Mesenchymal stem cell (in vitro differentiated cells and primary cell): ENCODE measurements at regions not wholly inside any gene's neighbourhood (a gene's known extent, or its start where the extent isn't known, plus 50 kb on each side); places are given as distances from the start of the nearest gene placed in this dataset.

Experiments used
- DNase-seq: peaks from one replicate; pipeline ENCODE4 v3.0.0-alpha.2; 2013
- H2AFZ ChIP-seq: one replicate; pipeline ENCODE4 v1.6.1; 2013; ENCODE audit warnings: low read depth, mild to moderate bottlenecking, control low read depth, inconsistent platforms, low read length, moderate library complexity
- H2AK5ac ChIP-seq: 2 replicates; pipeline ENCODE4 v1.6.1; 2013; ENCODE audit warnings: low read length, moderate library complexity, mild to moderate bottlenecking, inconsistent platforms; ENCODE audit not compliant: severe bottlenecking
- H2BK120ac ChIP-seq: one replicate; pipeline ENCODE4 v1.6.1; 2013; ENCODE audit warnings: low read depth, mild to moderate bottlenecking, inconsistent platforms, low read length, moderate library complexity
- H2BK12ac ChIP-seq, 2 experiments: one replicate each; pipeline ENCODE4 v1.6.1; 2013; ENCODE audit warnings: inconsistent platforms in 2 of 2, low read length in 2 of 2, mild to moderate bottlenecking in 2 of 2, moderate library complexity in 2 of 2, control low read depth in 1 of 2
- H2BK15ac ChIP-seq: one replicate; pipeline ENCODE4 v1.6.1; 2013; ENCODE audit warnings: mild to moderate bottlenecking, low read depth, inconsistent platforms; ENCODE audit not compliant: poor library complexity, severe bottlenecking
- H2BK5ac ChIP-seq: 2 replicates; pipeline ENCODE4 v1.6.1; 2013; ENCODE audit warnings: low read depth, mild to moderate bottlenecking, low read length, control low read depth, inconsistent platforms; ENCODE audit not compliant: poor library complexity, severe bottlenecking
- H3K14ac ChIP-seq, 2 experiments: one replicate each; pipeline ENCODE4 v1.6.1; 2013; ENCODE audit warnings: inconsistent platforms in 2 of 2, low read length in 2 of 2, control low read depth in 1 of 2, mild to moderate bottlenecking in 1 of 2, moderate library complexity in 1 of 2
- H3K18ac ChIP-seq, 2 experiments: one replicate each; pipeline ENCODE4 v1.6.1; 2013; ENCODE audit warnings: inconsistent platforms in 2 of 2, low read length in 2 of 2, control low read depth in 1 of 2, low read depth in 1 of 2, mild to moderate bottlenecking in 1 of 2
- H3K23ac ChIP-seq, 2 experiments: one replicate each; pipeline ENCODE4 v1.6.1; 2013; ENCODE audit warnings: inconsistent platforms in 2 of 2, low read length in 2 of 2, mild to moderate bottlenecking in 2 of 2, moderate library complexity in 2 of 2, control low read depth in 1 of 2
- H3K27ac ChIP-seq: 2 replicates; pipeline ENCODE4 v1.5.1; 2013; ENCODE audit warnings: mild to moderate bottlenecking, moderate library complexity, low read length, control low read depth, inconsistent platforms; ENCODE audit not compliant: poor library complexity, severe bottlenecking
- H3K27me3 ChIP-seq, 2 experiments: 2 replicates each; pipeline versions ENCODE4 v1.6.1 to v1.7.0; 2013; ENCODE audit warnings: low read length in 2 of 2, mild to moderate bottlenecking in 2 of 2, moderate library complexity in 2 of 2, control low read depth in 1 of 2, inconsistent platforms in 1 of 2; ENCODE audit not compliant: control insufficient read depth in 1 of 2, insufficient read depth in 1 of 2
- H3K36me3 ChIP-seq, 2 experiments: 2 replicates each; pipeline versions ENCODE4 v1.6.1 to v1.7.0; 2013; ENCODE audit warnings: low read length in 2 of 2, control low read depth in 1 of 2, inconsistent platforms in 1 of 2, low read depth in 1 of 2, mild to moderate bottlenecking in 1 of 2; ENCODE audit not compliant: insufficient read depth in 2 of 2, control insufficient read depth in 1 of 2
- H3K4ac ChIP-seq, 2 experiments: one replicate each; pipeline ENCODE4 v1.6.1; 2013; ENCODE audit warnings: inconsistent platforms in 2 of 2, low read length in 2 of 2, mild to moderate bottlenecking in 2 of 2, moderate library complexity in 2 of 2, control low read depth in 1 of 2, low read depth in 1 of 2
- H3K4me1 ChIP-seq: 2 replicates; pipeline ENCODE4 v1.6.1; 2013; ENCODE audit warnings: low read depth, low read length, control low read depth; ENCODE audit not compliant: control insufficient read depth, insufficient read depth
- H3K4me2 ChIP-seq: 2 replicates; pipeline ENCODE4 v1.6.1; 2013; ENCODE audit warnings: low read length, mild to moderate bottlenecking, inconsistent platforms; ENCODE audit not compliant: poor library complexity, severe bottlenecking
- H3K4me3 ChIP-seq, 2 experiments: 2 replicates each; pipeline versions ENCODE4 v1.5.1 to v1.7.0; 2013; ENCODE audit warnings: low read length in 2 of 2, mild to moderate bottlenecking in 2 of 2, control low read depth in 1 of 2, low read depth in 1 of 2; ENCODE audit not compliant: insufficient read depth in 1 of 2
- H3K79me1 ChIP-seq: replicated peaks from 2 replicates; pipeline ENCODE4 v1.6.1; 2013; ENCODE audit warnings: mild to moderate bottlenecking, control low read depth, low read length, inconsistent platforms; ENCODE audit not compliant: poor library complexity, severe bottlenecking
- H3K9ac ChIP-seq: 2 replicates; pipeline ENCODE4 v1.7.0; 2013; ENCODE audit warnings: mild to moderate bottlenecking, low read length, moderate library complexity
- H3K9me3 ChIP-seq: 2 replicates; pipeline ENCODE4 v1.7.0; 2013; ENCODE audit warnings: mild to moderate bottlenecking, low read length; ENCODE audit not compliant: control insufficient read depth
- H4K8ac ChIP-seq: one replicate; pipeline ENCODE4 v1.6.1; 2013; ENCODE audit warnings: inconsistent platforms, mild to moderate bottlenecking, low read length, moderate library complexity
- H4K91ac ChIP-seq: one replicate; pipeline ENCODE4 v1.6.1; 2013; ENCODE audit warnings: mild to moderate bottlenecking, low read length, inconsistent platforms
- WGBS: methylation state at CpG from one replicate; pipeline ENCODE4 v1.1.7; 2013; ENCODE audit warnings: mixed read lengths; 5-methylcytosine and 5-hydroxymethylcytosine counted together

- Histone ChIP-seq H2BK12ac (no peak overlapping the region), H3K18ac (no peak overlapping the region), H2AK5ac (no peak overlapping the region), H3K9ac (no peak overlapping the region), H3K36me3 (no peaks in the 10 kb centered on the region), H4K91ac (no peak overlapping the region), H2BK15ac (no peak overlapping the region), H3K23ac (no peak overlapping the region), H3K4ac (no peak overlapping the region), H3K27ac (no peak overlapping the region), H2BK120ac (no peak overlapping the region), H4K8ac (no peak overlapping the region), H3K79me1 (no peaks in the 10 kb centered on the region), H3K4me2 (no peak overlapping the region), H3K9me3 (peaks cover 17% of the 10 kb centered on the region), H3K27me3 (no peaks in the 10 kb centered on the region), H3K4me1 (no peaks in the 10 kb centered on the region), H2AFZ (no peak overlapping the region), H2BK5ac (no peak overlapping the region), H3K4me3 (no peak overlapping the region), H3K14ac (no peak overlapping the region)
- no peak for DNase-seq
- WGBS: 63% methylated on average over 2 of the region's 2 CpGs
These were observed 1666.7 kb downstream of the EFNB2 start for GRCh38 chr13:104868806-104869205.

- H3K4me2 ChIP-seq: no peak overlapping the region
- H2BK15ac ChIP-seq: no peak overlapping the region
- 100% methylated on average over 1 of the region's 1 CpG for WGBS
- no peak overlapping the region for H2AFZ ChIP-seq
- no peak overlapping the region for H3K27ac ChIP-seq
- H3K4ac ChIP-seq: no peak overlapping the region
- no peak overlapping the region for H3K9ac ChIP-seq
- H4K91ac ChIP-seq: no peak overlapping the region
- no peak overlapping the region for H2AK5ac ChIP-seq
- no peak overlapping the region for H3K14ac ChIP-seq
- no peak overlapping the region for H4K8ac ChIP-seq
- no peak overlapping the region for H2BK120ac ChIP-seq
- H2BK5ac ChIP-seq: no peak overlapping the region
- no peaks in the 10 kb centered on the region for H3K27me3 ChIP-seq
- no peak overlapping the region for H3K18ac ChIP-seq
- no peaks in the 10 kb centered on the region for H3K4me1 ChIP-seq
- peaks cover 5% of the 10 kb centered on the region for H3K9me3 ChIP-seq
- no peaks in the 10 kb centered on the region for H3K36me3 ChIP-seq
- H3K4me3 ChIP-seq: no peak overlapping the region
- H3K79me1 ChIP-seq: no peaks in the 10 kb centered on the region
- H3K23ac ChIP-seq: no peak overlapping the region
- DNase-seq: no peak
- no peak overlapping the region for H2BK12ac ChIP-seq
These were observed 1679.9 kb downstream of the EFNB2 start for GRCh38 chr13:104855581-104855980.

GRCh38 chr13:104854698-104855097 lies 1680.8 kb downstream of the EFNB2 start:
- Histone ChIP-seq H3K79me1 (no peaks in the 10 kb centered on the region), H3K36me3 (no peaks in the 10 kb centered on the region), H3K4ac (no peak overlapping the region), H3K9me3 (no peaks in the 10 kb centered on the region), H3K14ac (no peak overlapping the region), H4K8ac (no peak overlapping the region), H3K27ac (no peak overlapping the region), H2AK5ac (no peak overlapping the region), H2BK5ac (no peak overlapping the region), H3K4me3 (no peak overlapping the region), H2AFZ (no peak overlapping the region), H3K18ac (no peak overlapping the region), H2BK120ac (no peak overlapping the region), H2BK15ac (no peak overlapping the region), H3K27me3 (no peaks in the 10 kb centered on the region), H3K4me2 (no peak overlapping the region), H4K91ac (no peak overlapping the region), H3K4me1 (no peaks in the 10 kb centered on the region), H3K23ac (no peak overlapping the region), H3K9ac (no peak overlapping the region), H2BK12ac (no peak overlapping the region)
- no peak for DNase-seq
- 93% methylated on average over 5 of the region's 5 CpGs for WGBS

- H3K4me3 ChIP-seq: no peak overlapping the region
These were observed 1681.5 kb downstream of the EFNB2 start for GRCh38 chr13:104854007-104854406.

More at GRCh38 chr13:104854007-104854406, 1681.5 kb downstream of the EFNB2 start:
- no peaks in the 10 kb centered on the region for H3K27me3 ChIP-seq
- no peak overlapping the region for H2BK15ac ChIP-seq
- no peak overlapping the region for H4K8ac ChIP-seq
- H2BK12ac ChIP-seq: no peak overlapping the region
- H3K79me1 ChIP-seq: no peaks in the 10 kb centered on the region
- H3K27ac ChIP-seq: no peak overlapping the region
- no peak overlapping the region for H3K4me2 ChIP-seq
- no peak overlapping the region for H3K14ac ChIP-seq
- H3K4ac ChIP-seq: no peak overlapping the region
- H3K18ac ChIP-seq: no peak overlapping the region
- H2BK5ac ChIP-seq: no peak overlapping the region
- no peaks in the 10 kb centered on the region for H3K9me3 ChIP-seq
- no peaks in the 10 kb centered on the region for H3K4me1 ChIP-seq
- 85% methylated on average over 8 of the region's 8 CpGs for WGBS
- DNase-seq: no peak
- no peak overlapping the region for H2AFZ ChIP-seq
- H3K36me3 ChIP-seq: no peaks in the 10 kb centered on the region
- H2AK5ac ChIP-seq: no peak overlapping the region
- no peak overlapping the region for H4K91ac ChIP-seq
- H2BK120ac ChIP-seq: no peak overlapping the region
- no peak overlapping the region for H3K9ac ChIP-seq
- no peak overlapping the region for H3K23ac ChIP-seq
